ENCODE measurements at regions not wholly inside any gene's neighbourhood (a gene's known extent, or its start where the extent isn't known, plus 50 kb on each side); places are given as distances from the start of the nearest gene placed in this dataset.
"Not testable (repeated sequence)": the region's sequence is repeated elsewhere in the genome, so short reads cannot be mapped to it uniquely, and the experiment has no call there.

DNA sequence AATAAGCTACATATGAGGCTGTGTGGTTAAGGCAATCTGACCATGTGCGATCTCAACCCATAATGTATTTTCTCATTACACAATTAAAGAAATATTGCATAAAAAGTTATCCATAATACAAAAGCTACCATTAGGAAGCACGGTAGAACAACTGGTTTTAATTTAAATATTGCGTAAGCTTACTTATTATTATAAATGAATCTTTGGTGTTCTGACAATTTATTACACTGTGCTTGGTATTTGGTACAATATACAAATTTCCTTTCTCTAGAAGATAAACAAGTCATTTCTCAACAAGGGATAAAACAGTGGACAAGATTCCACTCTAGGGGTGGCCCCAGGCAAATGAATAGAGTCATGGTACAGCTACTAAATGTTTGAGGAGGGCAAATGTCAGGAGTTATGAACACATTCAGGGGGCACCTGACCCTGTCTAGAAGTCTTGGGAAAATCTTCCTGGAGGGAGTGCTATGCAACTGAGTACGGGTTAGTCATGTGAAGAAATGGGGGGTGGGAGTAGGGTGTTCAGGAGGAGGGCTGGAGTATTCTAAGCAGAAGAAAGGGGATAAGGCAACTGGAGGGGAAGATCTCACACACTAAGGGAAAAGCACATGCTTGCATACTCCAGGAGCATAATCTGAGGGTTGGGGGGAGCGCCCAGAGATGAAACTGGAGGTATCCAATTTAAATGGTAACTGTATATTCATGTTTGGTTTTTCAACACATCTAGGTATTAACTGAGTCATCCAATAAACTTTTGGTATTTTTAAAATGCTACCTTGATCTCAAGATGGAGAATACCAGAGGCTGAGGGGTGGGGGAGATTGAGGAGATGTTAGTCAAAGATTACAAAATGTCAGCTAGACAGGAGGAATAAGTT, 296.9 kb upstream of the SGK1 start:
- DNase-seq (ENCODE audit: low read depth, low spot score) = no peak

- DNase-seq (ENCODE audit: low read depth, low spot score) = not testable (repeated sequence)
These were observed 294.2 kb upstream of the SGK1 start for GRCh38 chr6:134612128-134612527.

- no peak for DNase-seq (ENCODE audit: low read depth, low spot score)
These were observed 292.5 kb upstream of the SGK1 start for GRCh38 chr6:134610411-134610810.

DNA sequence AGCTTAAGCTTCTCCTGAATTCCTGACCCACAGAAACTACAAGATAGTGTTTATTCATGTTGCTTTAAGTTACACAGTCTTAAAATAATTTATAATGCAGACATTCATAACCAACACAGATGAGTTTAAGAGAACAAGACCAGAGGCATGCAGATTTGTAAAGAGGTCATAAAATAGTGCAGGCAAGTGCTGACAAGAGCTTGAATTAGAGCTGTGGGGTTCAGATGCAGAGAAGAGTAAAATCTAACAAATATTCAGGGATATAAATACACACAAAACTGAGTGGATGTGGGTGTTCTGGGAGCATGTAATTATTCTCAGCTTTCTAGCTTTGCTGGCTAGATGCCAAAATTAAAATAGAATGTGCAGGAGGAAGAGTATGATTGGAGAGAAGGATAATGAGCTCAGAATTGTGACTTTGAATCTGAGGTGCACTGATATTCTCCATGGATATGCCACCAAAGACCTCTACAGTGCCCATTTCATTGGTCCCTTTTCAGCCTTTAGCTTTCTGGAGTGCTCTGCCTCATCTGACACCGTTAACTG, 291.9 kb upstream of the SGK1 start:
- no peak for DNase-seq (ENCODE audit: low read depth, low spot score)

DNA sequence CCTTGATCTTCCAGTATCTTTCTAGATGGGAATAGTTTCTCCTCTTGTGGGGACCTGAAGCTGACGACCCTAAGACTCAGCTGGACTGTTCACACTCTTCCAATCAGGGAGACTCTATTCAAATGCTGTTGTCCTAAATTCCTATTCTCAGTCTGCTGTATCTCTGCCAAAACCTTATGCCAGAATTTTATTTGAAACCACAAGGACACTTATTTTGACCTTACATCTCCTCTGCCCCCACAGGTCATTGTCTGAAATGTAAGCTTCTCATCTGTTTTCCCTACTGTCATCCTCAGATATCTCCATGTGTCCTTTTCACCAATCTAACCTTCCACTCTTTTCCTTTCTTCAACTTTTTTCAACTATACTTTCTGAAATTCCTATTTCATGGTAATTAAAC, 289.5 kb upstream of the SGK1 start:
- DNase-seq (ENCODE audit: low read depth, low spot score) = no peak

- DNase-seq (ENCODE audit: low read depth, low spot score) = no peak
These were observed 287.1 kb upstream of the SGK1 start for GRCh38 chr6:134605034-134605433.

GRCh38 chr6:134604014-134604676, 286.2 kb upstream of the SGK1 start:
- no peak for DNase-seq (ENCODE audit: low read depth, low spot score)

GRCh38 chr6:134603561-134603960, 285.6 kb upstream of the SGK1 start:
- DNase-seq (ENCODE audit: low read depth, low spot score) = no peak

DNA sequence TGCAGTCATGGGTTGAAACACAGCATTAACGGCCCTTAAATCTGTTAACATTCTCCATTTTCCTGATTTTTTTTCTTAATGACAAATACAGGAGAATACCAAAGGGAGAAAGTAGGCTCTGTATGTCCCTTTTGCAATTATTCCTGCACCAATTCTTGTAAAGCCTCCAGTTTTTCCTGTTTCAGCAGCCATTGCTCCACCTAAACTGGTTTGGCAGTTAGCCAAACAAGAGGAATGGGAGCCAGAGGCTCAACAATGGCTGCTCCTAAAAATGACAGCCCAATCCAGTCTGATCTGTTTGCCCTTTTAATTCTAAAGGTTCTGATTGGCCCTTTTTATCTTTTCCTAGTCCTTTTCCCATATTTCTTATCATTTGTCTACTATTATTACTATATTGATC, 284.2 kb upstream of the SGK1 start:
- DNase-seq (ENCODE audit: low read depth, low spot score) = no peak

DNA sequence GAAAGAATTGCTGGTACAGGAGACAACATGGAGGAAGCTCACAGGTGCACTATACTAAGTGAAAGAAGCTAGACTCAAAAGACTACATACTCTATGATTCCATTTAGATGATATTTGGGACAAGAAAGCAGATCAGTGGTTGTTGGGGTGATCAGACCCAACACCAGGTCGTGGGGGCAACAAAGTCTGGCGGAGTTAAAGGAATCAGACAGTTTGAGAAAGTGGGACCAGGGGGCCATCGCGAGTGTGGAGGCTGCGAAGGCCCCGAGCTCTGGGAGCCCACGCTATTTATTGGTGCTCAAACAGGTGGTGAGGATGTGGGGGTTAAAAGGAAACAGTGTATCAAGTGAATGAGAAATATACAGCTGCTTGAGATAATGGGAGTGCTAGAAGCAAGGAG, 282.8 kb upstream of the SGK1 start:
- no peak for DNase-seq (ENCODE audit: low read depth, low spot score)

- no peak for DNase-seq (ENCODE audit: low read depth, low spot score)
These were observed 281.2 kb upstream of the SGK1 start for GRCh38 chr6:134599079-134599478.

DNA sequence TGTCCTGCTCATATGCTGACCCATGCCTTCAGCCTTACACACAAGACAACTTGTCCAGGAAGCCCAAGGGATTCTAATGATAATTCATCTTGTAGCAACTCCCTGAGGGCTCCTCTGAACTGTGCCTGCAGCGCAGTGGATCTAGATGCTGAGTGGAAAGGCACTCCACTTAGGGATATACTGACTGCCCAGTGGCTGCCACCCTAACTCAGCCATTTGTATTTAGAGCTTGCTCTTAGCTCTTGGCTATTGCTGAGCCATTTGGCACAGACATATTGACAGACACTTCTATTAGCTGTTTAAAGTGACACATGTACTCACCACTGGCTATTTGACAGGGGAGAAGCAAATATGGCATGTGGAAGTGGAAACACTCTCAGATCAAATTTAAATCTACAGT, 278.3 kb upstream of the SGK1 start:
- no peak for DNase-seq (ENCODE audit: low read depth, low spot score)

DNA sequence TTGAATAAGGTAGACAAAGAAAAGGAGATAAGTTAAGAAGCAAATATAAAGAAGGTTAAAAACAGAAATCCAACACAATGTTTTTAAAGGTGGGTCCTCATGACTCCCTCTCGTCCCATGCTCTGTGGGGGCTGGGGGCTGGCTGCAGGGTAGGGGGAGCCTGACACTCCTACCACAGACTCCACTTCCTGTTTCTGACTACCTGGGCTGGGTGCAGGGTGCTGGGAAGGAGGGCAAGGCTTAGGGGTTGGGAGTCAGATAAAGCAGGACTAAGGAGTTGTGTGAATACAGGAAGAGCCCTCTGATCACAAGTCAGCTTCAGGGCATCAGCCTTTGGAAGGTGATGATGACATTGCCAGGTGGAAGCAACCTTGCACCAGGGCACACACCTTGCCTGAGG, 277.0 kb upstream of the SGK1 start:
- DNase-seq (ENCODE audit: low read depth, low spot score) = no peak

DNA sequence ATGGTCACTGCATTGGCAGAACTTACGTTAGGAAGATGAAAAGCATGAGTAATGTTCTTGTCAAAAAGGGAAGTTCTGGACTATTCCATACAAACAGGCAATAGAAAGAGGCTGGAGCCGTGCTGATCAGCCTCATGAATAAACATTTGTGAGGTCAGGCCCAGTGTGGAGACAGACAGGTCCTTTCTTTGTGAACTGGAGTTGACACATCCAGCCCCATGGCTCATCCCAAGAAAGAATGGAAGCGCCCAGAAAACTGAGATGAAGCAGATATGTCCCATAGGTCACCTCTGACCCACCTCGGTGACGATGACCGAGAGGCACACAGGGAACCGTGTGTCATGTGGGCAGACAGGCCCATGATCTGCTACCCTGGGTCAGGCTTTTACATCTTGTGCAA, 276.0 kb upstream of the SGK1 start:
- DNase-seq (ENCODE audit: low read depth, low spot score) = no peak

- DNase-seq (ENCODE audit: low read depth, low spot score) = no peak
These were observed 275.5 kb upstream of the SGK1 start for GRCh38 chr6:134593442-134593841.

GRCh38 chr6:134593024-134593423, 275.1 kb upstream of the SGK1 start:
- no peak for DNase-seq (ENCODE audit: low read depth, low spot score)

DNA sequence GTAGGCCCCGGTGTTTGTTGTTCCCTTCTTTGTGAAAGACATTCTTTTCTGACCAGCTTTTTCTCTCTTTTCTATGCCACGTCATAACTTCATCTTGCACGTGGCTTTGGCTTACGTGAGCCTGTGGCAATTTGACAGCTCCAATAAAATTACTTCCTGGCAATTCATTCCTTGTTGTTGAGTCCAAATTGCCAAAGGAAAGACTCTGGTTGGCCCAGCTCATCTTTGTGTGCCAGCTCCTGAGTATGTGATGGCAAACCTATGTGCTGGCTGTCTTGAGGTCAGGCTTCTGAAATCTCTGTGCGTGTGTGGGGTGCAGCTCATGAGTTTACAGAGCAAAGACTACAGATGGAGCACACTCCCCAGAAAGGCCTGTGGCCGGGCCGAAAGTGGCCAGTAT, 272.5 kb upstream of the SGK1 start:
- DNase-seq (ENCODE audit: low read depth, low spot score) = no peak

- DNase-seq (ENCODE audit: low read depth, low spot score) = no peak
These were observed 272.1 kb upstream of the SGK1 start for GRCh38 chr6:134590004-134590403.

- no peak for DNase-seq (ENCODE audit: low read depth, low spot score)
These were observed 271.6 kb upstream of the SGK1 start for GRCh38 chr6:134589512-134589911.

DNA sequence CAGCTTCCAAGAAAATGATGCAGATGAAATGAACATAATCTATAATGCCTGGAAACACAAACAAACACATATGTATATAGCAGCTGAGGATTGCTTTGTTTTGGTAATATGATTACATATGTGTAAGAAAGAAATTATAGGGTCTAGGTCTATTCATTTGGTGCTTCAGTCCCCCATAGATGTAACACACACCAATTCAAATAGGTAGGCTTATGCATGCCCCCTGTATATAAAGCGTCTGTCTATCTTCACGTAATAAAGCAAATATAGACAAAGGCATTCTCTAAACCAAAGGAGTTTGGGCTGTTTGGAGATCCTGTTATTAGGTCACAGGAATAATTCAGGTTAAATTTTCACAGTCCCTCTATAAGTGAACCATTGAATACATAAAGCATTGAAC, 270.4 kb upstream of the SGK1 start:
- DNase-seq (ENCODE audit: low read depth, low spot score) = no peak

DNA sequence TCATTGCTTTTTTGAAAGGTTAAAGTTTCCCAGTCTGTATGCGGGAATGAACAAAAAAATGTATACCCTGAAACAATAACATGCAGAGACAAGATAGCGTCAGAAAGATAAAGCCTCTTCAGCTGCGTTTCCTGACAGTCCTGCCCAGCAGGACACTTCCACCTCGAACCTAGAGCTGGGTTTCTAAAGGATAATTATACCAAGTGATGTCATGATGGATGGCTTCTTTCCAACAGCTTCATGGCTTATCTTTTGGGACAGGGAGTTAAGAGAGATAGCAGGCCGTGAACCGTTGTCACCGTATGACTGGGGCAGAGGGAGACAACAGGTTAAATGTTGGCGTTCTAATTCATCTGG, 267.6 kb upstream of the SGK1 start:
- DNase-seq (ENCODE audit: low read depth, low spot score) = no peak

DNA sequence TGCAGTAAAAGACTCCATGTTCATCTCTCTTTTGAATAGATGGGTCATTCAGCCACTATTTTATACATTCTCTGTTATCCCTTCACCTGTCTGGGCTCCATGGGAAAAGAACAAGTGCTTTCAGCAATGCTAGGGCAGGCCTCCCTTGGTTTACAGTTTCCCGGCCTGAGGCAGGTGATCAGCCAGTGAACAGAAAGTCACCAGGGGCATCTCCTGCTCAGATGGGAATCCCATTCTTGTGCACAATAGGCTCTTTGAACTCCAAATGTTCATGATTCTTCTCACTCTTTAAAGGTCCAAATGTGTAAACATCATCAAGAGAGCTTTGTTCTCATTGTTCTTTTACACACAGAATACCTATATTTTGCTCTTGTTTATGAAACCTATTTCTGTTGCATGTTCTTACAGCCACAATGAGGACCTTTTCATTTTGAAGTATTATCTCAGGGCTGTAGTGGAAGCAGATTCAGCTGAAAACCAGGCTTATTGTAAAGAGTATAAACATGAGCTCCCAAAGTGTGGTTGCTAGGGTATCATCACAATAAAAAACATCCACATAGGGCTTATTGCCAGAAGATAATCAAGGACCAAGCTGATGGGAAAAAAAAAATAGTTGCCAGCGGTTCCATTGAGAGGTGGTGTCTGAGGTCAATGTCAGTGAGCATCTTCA, 267.1 kb upstream of the SGK1 start:
- no peak for DNase-seq (ENCODE audit: low read depth, low spot score)
